Naive thymus-derived CD4-positive, alpha-beta T cell (primary cell): ENCODE measurements at regions not wholly inside any gene's neighbourhood (a gene's known extent, or its start where the extent isn't known, plus 50 kb on each side); places are given as distances from the start of the nearest gene placed in this dataset.

Experiments
- ATAC-seq: fragments of 150-1000 bp; cut with Tn5 transposase; 2 replicates; pipeline ENCODE4 v1.10.0; 2021; ENCODE audit warnings: mild to moderate bottlenecking, moderate library complexity
- CTCF ChIA-PET: fragments of 350-600 bp; sonication (Branson Sonifier 250); formaldehyde crosslinking; loops from one replicate; lab custom pipeline; 2021; ENCODE audit warnings: antibody characterized with exemption; lab: Charles Lee
- POLR2A ChIA-PET: fragments of 350-600 bp; sonication (Branson Sonifier 250); formaldehyde crosslinking; loops from one replicate; lab custom pipeline; 2021; ENCODE audit warnings: antibody characterized with exemption, inconsistent platforms; lab: Charles Lee
- DNase-seq, 9 donors: peaks; one replicate each; pipeline versions ENCODE4 v3.0.0 to v3.0.0-alpha.2; 2020 to 2022; ENCODE audit warnings: mixed read lengths in 1 of 9
- H3K27ac ChIP-seq: one replicate; pipeline ENCODE4 v1.7.0; 2013; ENCODE audit warnings: mild to moderate bottlenecking, low read depth, low read length, moderate library complexity
- H3K27me3 ChIP-seq, 2 donors: one replicate each; pipeline ENCODE4 v1.7.0; 2013; ENCODE audit warnings: low read length in 2 of 2, mild to moderate bottlenecking in 2 of 2, moderate library complexity in 2 of 2; ENCODE audit not compliant: control insufficient read depth in 2 of 2, insufficient read depth in 2 of 2
- H3K36me3 ChIP-seq, 3 experiments: 1 replicate in 2 of 3; 2 replicates in 1 of 3; pipeline ENCODE4 v1.7.0; 2013; ENCODE audit warnings: low read length in 3 of 3, mild to moderate bottlenecking in 3 of 3, moderate library complexity in 1 of 3; ENCODE audit not compliant: insufficient read depth in 3 of 3, control insufficient read depth in 2 of 3
- H3K4me1 ChIP-seq, 2 donors: one replicate each; pipeline ENCODE4 v1.7.0; 2013; ENCODE audit warnings: low read length in 2 of 2, mild to moderate bottlenecking in 2 of 2, moderate library complexity in 1 of 2; ENCODE audit not compliant: control insufficient read depth in 2 of 2, insufficient read depth in 2 of 2
- H3K4me3 ChIP-seq: 2 replicates; pipeline ENCODE4 v1.7.0; 2013; ENCODE audit warnings: mild to moderate bottlenecking, low read length
- H3K9me3 ChIP-seq, 3 experiments: 1 replicate in 2 of 3; 2 replicates in 1 of 3; pipeline ENCODE4 v1.7.0; 2013; ENCODE audit warnings: low read length in 3 of 3; ENCODE audit not compliant: control insufficient read depth in 2 of 3
- H3K27ac Mint-ChIP-seq, 9 donors: one replicate each; pipeline ENCODE4 v1.8.0; 2020 to 2022; ENCODE audit warnings: mixed read lengths in 9 of 9, mild to moderate bottlenecking in 8 of 9, moderate library complexity in 5 of 9, inconsistent platforms in 2 of 9
- H3K27me3 Mint-ChIP-seq, 5 donors: one replicate each; pipeline ENCODE4 v1.8.0; 2021 to 2022; ENCODE audit warnings: mixed read lengths in 5 of 5, mild to moderate bottlenecking in 1 of 5
- H3K36me3 Mint-ChIP-seq, 5 donors: one replicate each; pipeline ENCODE4 v1.8.0; 2020 to 2022; ENCODE audit warnings: mixed read lengths in 5 of 5, mild to moderate bottlenecking in 3 of 5, inconsistent platforms in 1 of 5
- H3K4me1 Mint-ChIP-seq, 7 donors: one replicate each; pipeline ENCODE4 v1.8.0; 2020 to 2022; ENCODE audit warnings: mixed read lengths in 7 of 7, mild to moderate bottlenecking in 3 of 7, inconsistent platforms in 1 of 7
- H3K4me3 Mint-ChIP-seq, 10 donors: one replicate each; pipeline ENCODE4 v1.8.0; 2020 to 2022; ENCODE audit warnings: mild to moderate bottlenecking in 10 of 10, mixed read lengths in 10 of 10, moderate library complexity in 6 of 10, inconsistent platforms in 2 of 10
- H3K9me3 Mint-ChIP-seq, 11 donors: one replicate each; pipeline ENCODE4 v1.8.0; 2020 to 2022; ENCODE audit warnings: mixed read lengths in 11 of 11, mild to moderate bottlenecking in 4 of 11, inconsistent platforms in 1 of 11, moderate library complexity in 1 of 11
- intact Hi-C, 2 donors: fragments of 100-400 bp; cut with micrococcal nuclease; formaldehyde crosslinking; loops; one replicate each; pipeline ENCODE4 v1.15.1; 2023

DNA sequence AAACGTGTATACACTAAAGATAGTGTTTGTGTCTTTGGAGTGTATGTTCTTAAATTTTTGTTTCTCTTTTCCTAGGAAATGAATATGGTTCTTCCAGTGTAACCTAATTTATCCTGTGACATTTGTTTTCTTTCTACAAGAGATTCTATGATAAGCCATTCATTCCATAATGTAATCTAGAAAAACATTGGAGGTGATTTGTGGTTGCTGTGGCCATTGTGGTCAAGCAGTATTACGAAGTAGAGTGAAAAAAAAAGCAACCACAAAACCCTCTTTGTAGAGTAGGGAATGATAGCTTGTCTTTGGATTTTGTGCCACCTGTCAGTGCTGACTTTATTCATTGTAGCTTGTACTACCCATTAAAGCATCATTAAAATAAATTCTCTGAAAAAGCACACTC is 1209.6 kb downstream of the ZPLD1 start:
- Histone ChIP-seq H3K27ac (no peak overlapping the region), H3K4me1 (no peaks in the 10 kb centered on the region), H3K4me3 (no peak overlapping the region), H3K27me3 (no peaks in the 10 kb centered on the region), H3K36me3 (no peaks in the 10 kb centered on the region), H3K9me3 (no peaks in the 10 kb centered on the region)
- Mint-ChIP-seq H3K4me1 (no peaks in the 10 kb centered on the region), H3K9me3 (peaks cover 0 to 5% (median 0%) of the 10 kb centered on the region in 11 donors), H3K4me3 (no peak overlapping the region), H3K27me3 (no peaks in the 10 kb centered on the region), H3K27ac (no peak overlapping the region), H3K36me3 (no peaks in the 10 kb centered on the region)
- no peak for ATAC-seq
- ChIA-PET CTCF (no interaction called here), POLR2A (no interaction called here)
- DNase-seq = no peak
- intact Hi-C loops = no loop called here

DNA sequence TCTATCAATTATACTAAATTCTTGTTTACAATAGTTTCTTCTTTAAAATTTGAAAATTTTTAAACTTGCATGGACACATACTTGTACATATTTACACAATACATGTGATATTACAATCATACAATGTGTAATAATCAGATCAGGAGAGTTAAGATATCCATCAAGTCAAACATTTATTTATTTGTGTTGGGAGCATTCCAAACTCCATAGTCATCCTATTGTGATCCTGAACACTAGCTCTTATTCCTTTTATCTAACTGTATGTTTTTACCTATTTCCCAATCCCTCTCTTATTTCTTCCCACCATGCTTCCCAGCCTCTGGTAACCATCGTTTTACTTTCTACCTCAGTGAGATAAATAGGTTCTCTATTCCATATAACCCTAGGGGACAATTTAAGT is 1219.2 kb downstream of the ZPLD1 start:
- Histone ChIP-seq H3K27me3 (no peaks in the 10 kb centered on the region), H3K9me3 (no peaks in the 10 kb centered on the region), H3K36me3 (no peaks in the 10 kb centered on the region), H3K27ac (no peak overlapping the region), H3K4me3 (no peak overlapping the region), H3K4me1 (no peaks in the 10 kb centered on the region)
- DNase-seq (no peak), ATAC-seq (no peak)
- POLR2A ChIA-PET = no interaction called here
- CTCF ChIA-PET = no interaction called here
- no peaks in the 10 kb centered on the region for H3K36me3 Mint-ChIP-seq
- intact Hi-C loops = no loop called here
- no peaks in the 10 kb centered on the region for H3K27me3 Mint-ChIP-seq
- no peak overlapping the region for H3K4me3 Mint-ChIP-seq
- no peak overlapping the region for H3K27ac Mint-ChIP-seq
- H3K4me1 Mint-ChIP-seq = no peaks in the 10 kb centered on the region
- H3K9me3 Mint-ChIP-seq = peaks cover 0 to 2% (median 0%) of the 10 kb centered on the region in 11 donors

DNA sequence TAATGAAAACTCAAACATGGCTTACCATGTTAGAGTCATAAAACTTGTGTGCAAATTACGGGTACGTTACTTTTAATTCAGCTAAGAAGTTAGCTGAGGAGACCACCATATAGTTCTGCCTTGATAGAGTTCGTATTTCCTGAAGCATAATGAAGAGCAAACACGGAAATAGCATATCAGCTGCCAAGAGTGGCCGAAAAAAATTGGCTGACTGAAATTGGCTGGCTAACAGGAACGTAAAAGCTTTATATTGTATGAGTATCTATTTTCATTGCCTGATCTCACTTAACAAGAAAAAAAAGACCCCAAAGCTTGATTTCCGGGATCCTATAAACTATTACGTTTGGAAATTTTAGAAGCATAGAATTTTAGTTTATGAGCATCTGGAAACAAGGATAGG is 1222.9 kb downstream of the ZPLD1 start:
- Mint-ChIP-seq H3K4me3 (no peak overlapping the region), H3K9me3 (peaks cover 0 to 2% (median 0%) of the 10 kb centered on the region in 11 donors), H3K36me3 (no peaks in the 10 kb centered on the region), H3K27ac (no peak overlapping the region), H3K27me3 (no peaks in the 10 kb centered on the region), H3K4me1 (no peaks in the 10 kb centered on the region)
- no peaks in the 10 kb centered on the region for H3K27me3 ChIP-seq
- H3K36me3 ChIP-seq = no peaks in the 10 kb centered on the region
- ATAC-seq (no peak), DNase-seq (no peak)
- POLR2A ChIA-PET = no interaction called here
- no peak overlapping the region for H3K27ac ChIP-seq
- H3K4me1 ChIP-seq = no peaks in the 10 kb centered on the region
- intact Hi-C loops = no loop called here
- no peak overlapping the region for H3K4me3 ChIP-seq
- H3K9me3 ChIP-seq = no peaks in the 10 kb centered on the region
- CTCF ChIA-PET = no interaction called here

DNA sequence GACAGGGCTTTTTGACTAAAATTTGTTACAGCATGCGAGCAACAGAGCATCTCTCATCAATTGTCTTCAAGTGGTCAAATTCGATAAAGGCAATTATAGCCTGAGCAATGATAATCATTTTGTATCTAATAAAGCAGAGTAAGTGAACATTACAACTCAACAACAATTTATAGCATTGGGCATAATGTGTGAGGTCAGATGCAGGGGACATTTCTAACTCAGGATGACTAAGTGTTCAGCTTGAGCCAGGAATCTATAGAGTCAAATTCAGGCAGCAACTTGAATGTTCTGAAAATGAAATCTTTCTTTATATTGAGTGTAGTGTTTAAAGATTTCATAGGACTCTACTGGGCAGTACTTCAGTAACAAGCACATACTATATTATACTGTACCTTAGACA is 1226.0 kb downstream of the ZPLD1 start:
- no peak overlapping the region for H3K4me3 Mint-ChIP-seq

DNA sequence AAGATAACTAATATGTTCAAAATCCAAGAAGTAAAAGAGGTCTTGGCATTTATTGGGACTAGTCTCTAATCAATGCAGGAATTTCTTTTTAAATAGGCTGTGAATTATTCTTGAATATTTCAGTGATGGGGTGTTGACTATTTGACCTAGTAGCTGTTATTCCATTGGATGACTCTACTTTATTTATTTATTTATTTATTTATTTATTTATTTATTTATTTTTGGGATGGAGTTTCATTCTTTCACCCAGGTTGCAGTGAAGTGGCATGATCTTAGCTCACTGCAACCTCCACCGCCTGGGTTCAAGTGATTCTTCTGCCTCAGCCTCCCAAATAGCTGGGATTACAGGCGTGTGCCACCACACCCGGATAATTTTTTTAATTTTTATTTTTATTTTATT is 1227.8 kb downstream of the ZPLD1 start:
- ChIA-PET CTCF (no interaction called here), POLR2A (no interaction called here)
- Mint-ChIP-seq H3K4me3 (no peak overlapping the region), H3K27ac (no peak overlapping the region), H3K9me3 (peaks cover 0 to 5% (median 0%) of the 10 kb centered on the region in 11 donors), H3K27me3 (no peaks in the 10 kb centered on the region), H3K4me1 (no peaks in the 10 kb centered on the region), H3K36me3 (no peaks in the 10 kb centered on the region)
- H3K36me3 ChIP-seq = no peaks in the 10 kb centered on the region
- H3K4me1 ChIP-seq = no peaks in the 10 kb centered on the region
- DNase-seq = no peak
- H3K27me3 ChIP-seq = no peaks in the 10 kb centered on the region
- H3K27ac ChIP-seq = no peak overlapping the region
- intact Hi-C loops = no loop called here
- H3K4me3 ChIP-seq = no peak overlapping the region
- no peak for ATAC-seq
- H3K9me3 ChIP-seq = no peaks in the 10 kb centered on the region

More for the DNA sequence above, 1226.0 kb downstream of the ZPLD1 start:
- Histone ChIP-seq H3K9me3 (no peaks in the 10 kb centered on the region), H3K36me3 (no peaks in the 10 kb centered on the region), H3K4me3 (no peak overlapping the region), H3K4me1 (no peaks in the 10 kb centered on the region), H3K27me3 (no peaks in the 10 kb centered on the region), H3K27ac (no peak overlapping the region)
- ATAC-seq (no peak), DNase-seq (no peak)
- ChIA-PET POLR2A (no interaction called here), CTCF (no interaction called here)
- Mint-ChIP-seq H3K27ac (no peak overlapping the region), H3K4me1 (no peaks in the 10 kb centered on the region), H3K36me3 (no peaks in the 10 kb centered on the region), H3K27me3 (no peaks in the 10 kb centered on the region), H3K9me3 (peaks cover 0 to 5% (median 0%) of the 10 kb centered on the region in 11 donors)
- intact Hi-C loops = no loop called here

DNA sequence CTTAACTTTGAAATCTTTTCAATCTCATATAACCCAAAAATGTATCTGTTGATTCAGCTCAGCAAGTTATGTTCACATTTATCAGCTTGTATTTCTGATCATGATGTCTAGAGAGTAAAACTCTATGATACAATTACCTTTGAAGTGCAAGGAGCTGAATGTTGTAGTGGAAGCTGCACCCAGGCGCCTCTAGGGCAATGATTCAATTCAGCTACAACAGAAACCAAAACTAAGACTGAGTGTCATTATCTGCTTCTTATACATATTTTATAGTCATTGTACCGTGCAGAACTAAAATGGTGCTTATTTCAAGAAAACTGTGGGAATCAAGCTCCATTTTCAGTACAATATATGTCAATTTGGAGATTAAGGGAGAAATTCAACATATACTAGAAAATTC is 1237.5 kb downstream of the ZPLD1 start:
- ChIA-PET CTCF (no interaction called here), POLR2A (no interaction called here)
- H3K4me1 ChIP-seq = no peaks in the 10 kb centered on the region
- H3K36me3 ChIP-seq = no peaks in the 10 kb centered on the region
- no peak overlapping the region for H3K4me3 Mint-ChIP-seq
- no peaks in the 10 kb centered on the region for H3K27me3 Mint-ChIP-seq
- no peak overlapping the region for H3K27ac Mint-ChIP-seq
- H3K27ac ChIP-seq = no peak overlapping the region
- no peak overlapping the region for H3K4me3 ChIP-seq
- H3K36me3 Mint-ChIP-seq = no peaks in the 10 kb centered on the region
- no peaks in the 10 kb centered on the region for H3K9me3 ChIP-seq
- intact Hi-C loops = no loop called here
- DNase-seq (no peak), ATAC-seq (no peak)
- no peaks in the 10 kb centered on the region for H3K27me3 ChIP-seq
- no peaks in the 10 kb centered on the region for H3K9me3 Mint-ChIP-seq
- H3K4me1 Mint-ChIP-seq = no peaks in the 10 kb centered on the region

DNA sequence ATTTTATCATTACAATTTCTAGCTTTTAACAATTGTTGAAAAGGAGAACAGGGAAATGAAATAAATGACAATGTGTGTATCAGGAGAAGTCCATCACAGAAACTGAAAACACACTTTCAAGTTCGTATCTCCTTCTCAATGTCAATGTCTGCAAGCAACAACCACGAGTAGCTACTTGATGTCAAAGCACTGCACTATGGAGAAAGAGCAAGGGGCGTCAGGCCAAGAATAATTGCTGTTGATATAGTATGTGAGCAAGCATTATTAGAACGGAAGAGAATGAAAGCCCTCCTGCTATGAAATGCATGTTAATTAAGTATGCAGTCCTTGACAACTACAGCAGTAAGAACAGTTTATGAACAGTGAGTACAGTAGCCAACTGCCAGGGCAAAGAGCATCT is 1250.1 kb downstream of the ZPLD1 start:
- no peaks in the 10 kb centered on the region for H3K36me3 ChIP-seq
- no peak overlapping the region for H3K27ac Mint-ChIP-seq
- H3K9me3 Mint-ChIP-seq = peaks cover 0 to 11% (median 4%) of the 10 kb centered on the region in 11 donors
- no peak overlapping the region for H3K27ac ChIP-seq
- ChIA-PET POLR2A (no interaction called here), CTCF (no interaction called here)
- no peaks in the 10 kb centered on the region for H3K36me3 Mint-ChIP-seq
- no peak overlapping the region for H3K4me3 ChIP-seq
- H3K4me1 Mint-ChIP-seq = no peaks in the 10 kb centered on the region
- DNase-seq = no peak
- intact Hi-C loops = no loop called here
- H3K4me3 Mint-ChIP-seq = no peak overlapping the region
- H3K9me3 ChIP-seq = no peaks in the 10 kb centered on the region
- ATAC-seq = no peak
- H3K27me3 ChIP-seq = no peaks in the 10 kb centered on the region
- H3K4me1 ChIP-seq = no peaks in the 10 kb centered on the region
- no peaks in the 10 kb centered on the region for H3K27me3 Mint-ChIP-seq
